ENCODE measurements at regions not wholly inside any gene's neighbourhood (a gene's known extent, or its start where the extent isn't known, plus 50 kb on each side); places are given as distances from the start of the nearest gene placed in this dataset.

GRCh38 chr4:158042591-158043030 is 130.2 kb downstream of the GASK1B start:
- no peak for TF ChIP-seq POLR2A (IDR thresholded peaks at IDR 0.05)
- TF ChIP-seq, protein P1, sequence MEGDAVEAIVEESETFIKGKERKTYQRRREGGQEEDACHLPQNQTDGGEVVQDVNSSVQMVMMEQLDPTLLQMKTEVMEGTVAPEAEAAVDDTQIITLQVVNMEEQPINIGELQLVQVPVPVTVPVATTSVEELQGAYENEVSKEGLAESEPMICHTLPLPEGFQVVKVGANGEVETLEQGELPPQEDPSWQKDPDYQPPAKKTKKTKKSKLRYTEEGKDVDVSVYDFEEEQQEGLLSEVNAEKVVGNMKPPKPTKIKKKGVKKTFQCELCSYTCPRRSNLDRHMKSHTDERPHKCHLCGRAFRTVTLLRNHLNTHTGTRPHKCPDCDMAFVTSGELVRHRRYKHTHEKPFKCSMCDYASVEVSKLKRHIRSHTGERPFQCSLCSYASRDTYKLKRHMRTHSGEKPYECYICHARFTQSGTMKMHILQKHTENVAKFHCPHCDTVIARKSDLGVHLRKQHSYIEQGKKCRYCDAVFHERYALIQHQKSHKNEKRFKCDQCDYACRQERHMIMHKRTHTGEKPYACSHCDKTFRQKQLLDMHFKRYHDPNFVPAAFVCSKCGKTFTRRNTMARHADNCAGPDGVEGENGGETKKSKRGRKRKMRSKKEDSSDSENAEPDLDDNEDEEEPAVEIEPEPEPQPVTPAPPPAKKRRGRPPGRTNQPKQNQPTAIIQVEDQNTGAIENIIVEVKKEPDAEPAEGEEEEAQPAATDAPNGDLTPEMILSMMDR (IDR thresholded peaks at IDR 0.05) = no peak

All from testis (tissue), 2 donors.